Loucy (cell line): ENCODE measurements at regions not wholly inside any gene's neighbourhood (a gene's known extent, or its start where the extent isn't known, plus 50 kb on each side); places are given as distances from the start of the nearest gene placed in this dataset.

Experiments used
- H2AFZ ChIP-seq: fragments of 200-600 bp; sonication (generic); 2 replicates; pipeline ENCODE4 v1.6.0; 2016; ENCODE audit warnings: antibody characterized with exemption, mild to moderate bottlenecking, low read length, moderate library complexity
- H3F3A ChIP-seq: fragments of 200-600 bp; 2 replicates; pipeline ENCODE4 v1.6.0; 2016; ENCODE audit warnings: antibody characterized with exemption, low read depth, mild to moderate bottlenecking
- H3K27me3 ChIP-seq: fragments of 200-600 bp; sonication (generic); 2 replicates; pipeline ENCODE4 v1.6.1; 2014; ENCODE audit warnings: low read length, mild to moderate bottlenecking; ENCODE audit not compliant: insufficient read depth, poor library complexity, severe bottlenecking
- H3K36me3 ChIP-seq: fragments of 200-600 bp; sonication (generic); 2 replicates; pipeline ENCODE4 v1.6.1; 2016; ENCODE audit warnings: low read length; ENCODE audit not compliant: insufficient read depth
- H3K4me1 ChIP-seq: fragments of 200-600 bp; sonication (generic); 2 replicates; pipeline ENCODE4 v1.5.1; 2014; ENCODE audit warnings: low read length, mild to moderate bottlenecking; ENCODE audit not compliant: insufficient read depth, poor library complexity, severe bottlenecking
- H3K4me2 ChIP-seq: fragments of 200-600 bp; sonication (generic); 2 replicates; pipeline ENCODE4 v1.6.0; 2014; ENCODE audit warnings: antibody characterized with exemption, low read length, low read depth, mild to moderate bottlenecking; ENCODE audit not compliant: poor library complexity, severe bottlenecking
- H3K4me3 ChIP-seq: fragments of 200-600 bp; sonication (generic); 2 replicates; pipeline ENCODE4 v1.5.1; 2014; ENCODE audit warnings: low read length, mild to moderate bottlenecking, mixed read lengths; ENCODE audit not compliant: poor library complexity, severe bottlenecking
- H3K79me2 ChIP-seq: fragments of 200-600 bp; sonication (generic); 2 replicates; pipeline ENCODE4 v1.6.1; 2014; ENCODE audit warnings: low read length; ENCODE audit not compliant: insufficient read depth
- H3K9ac ChIP-seq: fragments of 200-600 bp; sonication (generic); 2 replicates; pipeline ENCODE4 v1.6.0; 2014; ENCODE audit warnings: mild to moderate bottlenecking, low read depth, low read length, moderate library complexity; ENCODE audit not compliant: poor library complexity, severe bottlenecking
- H3K9me2 ChIP-seq: fragments of 200-600 bp; sonication (generic); replicated peaks from 2 replicates; pipeline ENCODE4 v1.6.1; 2016; ENCODE audit warnings: low read depth, low read length, mixed read lengths
- H3K9me3 ChIP-seq: fragments of 200-600 bp; sonication (generic); 2 replicates; pipeline ENCODE4 v1.6.1; 2014; ENCODE audit warnings: mild to moderate bottlenecking, antibody characterized with exemption, low read length, low read depth; ENCODE audit not compliant: insufficient read depth
- H4K20me1 ChIP-seq: fragments of 200-600 bp; sonication (generic); 2 replicates; pipeline ENCODE4 v1.6.0; 2014; ENCODE audit warnings: antibody characterized with exemption, low read length, mild to moderate bottlenecking; ENCODE audit not compliant: insufficient read depth, poor library complexity, severe bottlenecking
- CTCF ChIP-seq: fragments of 200-600 bp; sonication (generic); conservative IDR thresholded peaks from 2 replicates; pipeline ENCODE4 v1.5.1; 2014; ENCODE audit warnings: mild to moderate bottlenecking, antibody characterized with exemption, low read length
- EZH2phosphoT487 ChIP-seq: fragments of 200-600 bp; IDR thresholded peaks from 2 replicates; pipeline ENCODE4 v1.6.1; 2018; ENCODE audit warnings: antibody characterized with exemption, mild to moderate bottlenecking, moderate library complexity, borderline replicate concordance

- Histone ChIP-seq H3K9me2 (no peaks in the 10 kb centered on the region), H3K4me3 (no peak overlapping the region), H3K4me1 (no peaks in the 10 kb centered on the region), H3K4me2 (no peak overlapping the region), H3F3A (no peaks in the 10 kb centered on the region), H3K9me3 (no peaks in the 10 kb centered on the region), H2AFZ (no peak overlapping the region), H3K36me3 (no peaks in the 10 kb centered on the region), H3K27me3 (no peaks in the 10 kb centered on the region), H4K20me1 (no peaks in the 10 kb centered on the region), H3K9ac (no peak overlapping the region), H3K79me2 (no peaks in the 10 kb centered on the region)
- TF ChIP-seq EZH2phosphoT487: no peak
- no peak for TF ChIP-seq CTCF
Measured at GRCh38 chr3:94362393-94362792, 299.5 kb downstream of the NSUN3 start.

- Histone ChIP-seq H3K27me3 (no peaks in the 10 kb centered on the region), H2AFZ (no peak overlapping the region), H3K36me3 (no peaks in the 10 kb centered on the region), H3F3A (no peaks in the 10 kb centered on the region), H3K9me3 (no peaks in the 10 kb centered on the region), H3K4me3 (no peak overlapping the region), H3K79me2 (no peaks in the 10 kb centered on the region), H3K4me1 (no peaks in the 10 kb centered on the region), H4K20me1 (no peaks in the 10 kb centered on the region), H3K4me2 (no peak overlapping the region), H3K9me2 (no peaks in the 10 kb centered on the region), H3K9ac (no peak overlapping the region)
- TF ChIP-seq CTCF (no peak), EZH2phosphoT487 (no peak)
Measured at GRCh38 chr3:94365006-94365405, 302.1 kb downstream of the NSUN3 start.

GRCh38 chr3:94372026-94372425, 309.2 kb downstream of the NSUN3 start:
- no peak overlapping the region for H3K4me2 ChIP-seq
- TF ChIP-seq EZH2phosphoT487: no peak
- no peaks in the 10 kb centered on the region for H3K79me2 ChIP-seq
- no peak overlapping the region for H2AFZ ChIP-seq
- H3K4me3 ChIP-seq: no peak overlapping the region
- H3K36me3 ChIP-seq: no peaks in the 10 kb centered on the region
- H3K27me3 ChIP-seq: no peaks in the 10 kb centered on the region
- no peaks in the 10 kb centered on the region for H4K20me1 ChIP-seq
- H3F3A ChIP-seq: no peaks in the 10 kb centered on the region
- H3K9me2 ChIP-seq: no peaks in the 10 kb centered on the region
- no peaks in the 10 kb centered on the region for H3K9me3 ChIP-seq
- H3K9ac ChIP-seq: no peak overlapping the region
- H3K4me1 ChIP-seq: no peaks in the 10 kb centered on the region

GRCh38 chr3:94373456-94373855, 310.6 kb downstream of the NSUN3 start:
- no peaks in the 10 kb centered on the region for H3K27me3 ChIP-seq

More at GRCh38 chr3:94373456-94373855, 310.6 kb downstream of the NSUN3 start:
- no peaks in the 10 kb centered on the region for H4K20me1 ChIP-seq
- no peaks in the 10 kb centered on the region for H3K9me2 ChIP-seq
- H3K36me3 ChIP-seq: no peaks in the 10 kb centered on the region
- H2AFZ ChIP-seq: no peak overlapping the region
- no peaks in the 10 kb centered on the region for H3K9me3 ChIP-seq
- H3K4me3 ChIP-seq: no peak overlapping the region
- H3K79me2 ChIP-seq: no peaks in the 10 kb centered on the region
- H3K9ac ChIP-seq: no peak overlapping the region
- no peaks in the 10 kb centered on the region for H3K4me1 ChIP-seq
- no peak overlapping the region for H3K4me2 ChIP-seq
- no peak for TF ChIP-seq EZH2phosphoT487
- TF ChIP-seq CTCF: no peak
- no peaks in the 10 kb centered on the region for H3F3A ChIP-seq
